PFSK-1 (cell line): ENCODE measurements at regions not wholly inside any gene's neighbourhood (a gene's known extent, or its start where the extent isn't known, plus 50 kb on each side); places are given as distances from the start of the nearest gene placed in this dataset.

Experiments
- FOXP2 ChIP-seq: optimal IDR thresholded peaks from 2 replicates; pipeline ENCODE3; 2011; ENCODE audit warnings: borderline replicate concordance, control low read depth, inconsistent platforms; ENCODE audit not compliant: insufficient read depth; ENCODE audit errors: extremely low read length, extremely low read depth
- POLR2AphosphoS5 ChIP-seq: IDR thresholded peaks from 2 replicates; pipeline ENCODE4 v1.6.1; 2012; ENCODE audit warnings: low read depth, mild to moderate bottlenecking, control low read depth, low read length, moderate library complexity
- SIN3A ChIP-seq: IDR thresholded peaks from 2 replicates; pipeline ENCODE4 v1.6.1; 2012; ENCODE audit warnings: mild to moderate bottlenecking, low read length, moderate library complexity, borderline replicate concordance; ENCODE audit not compliant: insufficient read depth

DNA sequence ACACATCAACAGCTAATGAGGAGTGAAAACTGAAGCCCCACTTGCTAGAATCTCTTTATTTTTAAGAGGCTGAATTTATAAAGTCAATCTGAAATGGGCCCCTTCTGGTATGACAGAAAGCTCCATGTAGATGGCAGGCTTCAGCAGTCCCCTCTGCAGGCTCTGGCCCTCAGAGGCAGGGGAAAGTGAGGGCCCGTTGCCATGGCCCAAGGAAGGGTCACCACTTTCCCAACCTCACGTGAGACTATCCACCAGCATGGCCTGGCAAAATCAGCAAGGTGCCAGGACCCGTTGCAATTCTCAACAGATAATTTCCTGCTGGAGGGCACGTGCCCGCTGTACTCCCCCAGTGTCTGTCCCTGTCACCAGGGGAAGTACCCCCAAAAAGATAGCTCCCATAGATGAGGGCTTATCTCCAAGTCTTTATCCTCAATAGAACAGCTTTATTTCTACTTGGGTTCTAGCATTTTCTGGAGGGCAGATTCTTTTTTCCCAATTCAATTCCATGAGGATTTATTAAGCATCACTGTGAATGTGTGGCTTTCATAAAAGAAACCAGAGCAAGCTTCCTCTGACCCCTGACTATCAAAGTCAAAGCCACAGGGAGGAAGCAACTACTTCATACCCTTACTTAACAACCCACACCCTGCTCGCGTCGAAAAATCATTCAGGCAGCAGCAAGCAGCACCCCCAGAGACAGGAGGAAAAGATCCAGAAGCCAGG, 85.4 kb upstream of the FSTL4 start:
- TF ChIP-seq POLR2AphosphoS5, result no peak
- TF ChIP-seq SIN3A, result no peak
- no peak for TF ChIP-seq FOXP2
